GM12878 (cell line): ENCODE measurements at regions not wholly inside any gene's neighbourhood (a gene's known extent, or its start where the extent isn't known, plus 50 kb on each side); places are given as distances from the start of the nearest gene placed in this dataset.

Experiments used
- ATAC-seq: fragments of 200-7000 bp; cut with Tn5 transposase; 3 replicates; pipeline ENCODE4 v1.9.1; 2020; ENCODE audit warnings: mild to moderate bottlenecking, moderate library complexity
- BruUV-seq: library from RNA; stranded (reverse); fragments of 400-500 nt; replicated peaks from 2 replicates; lab custom pipeline; 2021; lab: Mats Ljungman, UMichigan
- CTCF ChIA-PET: fragments of 300-600 bp; sonication (Branson Sonifier 250); formaldehyde crosslinking; extraction: SDS; loops from one replicate; lab custom pipeline; 2021; ENCODE audit warnings: inconsistent platforms; lab: Yijun Ruan, JAX
- POLR2A ChIA-PET: fragments of 350-600 bp; formaldehyde crosslinking; extraction: SDS; loops from one replicate; lab custom pipeline; 2021; ENCODE audit warnings: inconsistent platforms; lab: Charles Lee
- RAD21 ChIA-PET: fragments of 300-600 bp; sonication (Branson Sonifier 250); formaldehyde crosslinking; loops from one replicate; lab custom pipeline; 2023; ENCODE audit warnings: antibody characterized with exemption; ENCODE audit not compliant: unreplicated experiment; lab: Charles Lee
- SMC1A ChIA-PET: fragments of 300-600 bp; sonication (Branson Sonifier 250); formaldehyde crosslinking; loops from one replicate; lab custom pipeline; 2023; ENCODE audit not compliant: unreplicated experiment, uncharacterized antibody; lab: Charles Lee
- DNase-seq: peaks from one replicate; pipeline ENCODE4 v3.0.0-alpha.2; 2011; ENCODE audit warnings: low read depth, low spot score
- FAIRE-seq: peaks from 3 replicates; lab custom pipeline; 2011; peaks lifted over from hg19 to GRCh38; lab: Jason Lieb, UNC
- H2AFZ ChIP-seq: 2 replicates; pipeline ENCODE4 v1.6.0; 2011; ENCODE audit warnings: low read depth, low read length, control low read depth; ENCODE audit not compliant: control insufficient read depth
- H3K27ac ChIP-seq: 2 replicates; pipeline ENCODE4 v1.5.1; 2011; ENCODE audit warnings: control low read depth; ENCODE audit not compliant: control insufficient read depth, insufficient read depth
- H3K27me3 ChIP-seq, 2 experiments: replicated peaks in 1 of 2; 2 replicates each; pipeline versions ENCODE4 v1.6.0 to v1.6.1; 2011; ENCODE audit warnings: low read length in 1 of 2; ENCODE audit not compliant: control insufficient read depth in 2 of 2, insufficient read depth in 2 of 2
- H3K36me3 ChIP-seq, 2 experiments: 2 replicates each; pipeline ENCODE4 v1.5.1; 2011; ENCODE audit warnings: low read length in 1 of 2; ENCODE audit not compliant: control insufficient read depth in 2 of 2, insufficient read depth in 2 of 2
- H3K4me1 ChIP-seq: 2 replicates; pipeline ENCODE4 v1.6.1; 2011; ENCODE audit warnings: mild to moderate bottlenecking, low read length, moderate library complexity, mixed read lengths; ENCODE audit not compliant: control insufficient read depth, insufficient read depth
- H3K4me2 ChIP-seq: 2 replicates; pipeline ENCODE4 v1.6.0; 2011; ENCODE audit warnings: control low read depth; ENCODE audit not compliant: control insufficient read depth, insufficient read depth
- H3K4me3 ChIP-seq: fragments of 200-600 bp; sonication (generic); 2 replicates; pipeline ENCODE4 v1.5.1; 2016
- H3K79me2 ChIP-seq: 2 replicates; pipeline ENCODE4 v1.6.0; 2011; ENCODE audit warnings: low read length; ENCODE audit not compliant: control insufficient read depth, insufficient read depth
- H3K9ac ChIP-seq: 2 replicates; pipeline ENCODE4 v1.8.0; 2011; ENCODE audit warnings: low read length, control low read depth, mixed read lengths; ENCODE audit not compliant: control insufficient read depth, insufficient read depth
- H3K9me3 ChIP-seq: replicated peaks from 3 replicates; pipeline ENCODE4 v1.5.1; 2011; ENCODE audit warnings: mild to moderate bottlenecking, low read length; ENCODE audit not compliant: control insufficient read depth, insufficient read depth
- H4K20me1 ChIP-seq: 2 replicates; pipeline ENCODE4 v1.6.0; 2011; ENCODE audit not compliant: control insufficient read depth, insufficient read depth
- BACH1 ChIP-seq: fragments of 450-650 bp; IDR thresholded peaks from 2 replicates; pipeline ENCODE4 v1.6.1; 2017; ENCODE audit warnings: mild to moderate bottlenecking, borderline replicate concordance
- BCLAF1 ChIP-seq: fragments of 450-650 bp; IDR thresholded peaks from 2 replicates; pipeline ENCODE4 v1.6.1; 2017; ENCODE audit warnings: antibody characterized with exemption, mild to moderate bottlenecking, moderate library complexity
- E2F8 ChIP-seq: fragments of 450-650 bp; IDR thresholded peaks from 2 replicates; pipeline ENCODE4 v1.6.1; 2018; ENCODE audit warnings: mild to moderate bottlenecking, low read depth, moderate library complexity; ENCODE audit not compliant: partially characterized antibody
- ESRRA ChIP-seq: IDR thresholded peaks from 2 replicates; pipeline ENCODE4 v1.6.1; 2012; ENCODE audit warnings: mild to moderate bottlenecking, low read length, improper control_type of control experiment
- FOXM1 ChIP-seq: IDR thresholded peaks from 2 replicates; pipeline ENCODE4 v1.6.1; 2012; ENCODE audit warnings: low read depth, mild to moderate bottlenecking, inconsistent platforms, low read length, moderate library complexity
- JUNB ChIP-seq: IDR thresholded peaks from 2 replicates; pipeline ENCODE4 v1.6.1; 2016; ENCODE audit warnings: antibody characterized with exemption, mild to moderate bottlenecking
- PAX5 ChIP-seq: IDR thresholded peaks from 2 replicates; pipeline ENCODE4 v1.6.1; 2011; ENCODE audit warnings: low read depth, low read length, borderline replicate concordance
- SMAD5 ChIP-seq: IDR thresholded peaks from 2 replicates; pipeline ENCODE4 v1.6.1; 2016; ENCODE audit warnings: antibody characterized with exemption, low read depth
- SRF ChIP-seq, 2 experiments: IDR thresholded peaks; 2 replicates each; pipeline ENCODE4 v1.6.1; 2011; ENCODE audit warnings: low read depth in 2 of 2, low read length in 2 of 2, mild to moderate bottlenecking in 1 of 2, moderate library complexity in 1 of 2
- ZBTB4 ChIP-seq: fragments of 450-650 bp; formaldehyde crosslinking; IDR thresholded peaks from 2 replicates; pipeline ENCODE4 v1.4.0; 2022; ENCODE audit warnings: mild to moderate bottlenecking, moderate library complexity
- ZZZ3 ChIP-seq: IDR thresholded peaks from 2 replicates; pipeline ENCODE4 v1.6.1; 2011; ENCODE audit warnings: low read depth; ENCODE audit not compliant: control insufficient read depth, insufficient read length
- WGBS: methylation state at CpG from one replicate; pipeline ENCODE4 v1.1.6; 2016; ENCODE audit warnings: low lambda C conversion rate; ENCODE audit not compliant: insufficient replicate concordance, insufficient coverage; ENCODE audit errors: missing lambda C conversion rate; 5-methylcytosine and 5-hydroxymethylcytosine counted together
- in situ Hi-C: fragments of 300-500 bp; cut with MboI; formaldehyde crosslinking; loops from 9 replicates; pipeline ENCODE4 v1.14.3; 2018; ENCODE audit warnings: mixed read lengths
- intact Hi-C: fragments of 100-400 bp; cut with micrococcal nuclease; formaldehyde crosslinking; loops from one replicate; pipeline ENCODE4 v1.14.2; 2022; ENCODE audit not compliant: unreplicated experiment

GRCh38 chr7:142499635-142500034 lies 241.8 kb upstream of the PRSS58 start (continued):
- no peak for TF ChIP-seq PAX5
- no peak for TF ChIP-seq BACH1
- no peak for TF ChIP-seq SRF (IDR thresholded peaks at IDR 0.05; ENCODE audit: low read depth in 2 of 2, low read length in 2 of 2)
- no peak for TF ChIP-seq SMAD5
- TF ChIP-seq BCLAF1: no peak
- TF ChIP-seq ZZZ3: no peak
- TF ChIP-seq, all 136 proteins: peak for 0

GRCh38 chr7:142498364-142498763 lies 240.5 kb upstream of the PRSS58 start:
- Histone ChIP-seq H2AFZ (no peak overlapping the region), H3K4me2 (no peak overlapping the region), H3K27ac (no peak overlapping the region), H3K36me3 (no peaks in the 10 kb centered on the region), H3K79me2 (no peaks in the 10 kb centered on the region), H3K9ac (no peak overlapping the region), H4K20me1 (no peaks in the 10 kb centered on the region), H3K4me1 (no peaks in the 10 kb centered on the region), H3K4me3 (no peak overlapping the region), H3K27me3 (no peaks in the 10 kb centered on the region; a peak in 1 of 4 replicates), H3K9me3 (no peaks in the 10 kb centered on the region)
- SMC1A ChIA-PET: interaction anchor here (1.0 to 1.3 kb wide), 2 partner anchors 15 to 285 kb away, joined by 3 to 4 read pairs; no protein-coding TSS in a partner anchor
- CTCF ChIA-PET: interaction anchor here (0.6 to 8.7 kb wide), 8 partner anchors 8 to 1010 kb away, joined by 3 to 120 read pairs (median 7); no protein-coding TSS in a partner anchor
- RAD21 ChIA-PET: interaction anchor here (1.1 to 1.4 kb wide), 2 partner anchors 15 to 36 kb away, joined by 3 to 4 read pairs; no protein-coding TSS in a partner anchor
- no TSS peak for BruUV-seq
- POLR2A ChIA-PET: interaction anchor here (0.5 kb wide), 1 partner anchor 1214 kb away, joined by 7 read pairs; no protein-coding TSS in a partner anchor
- no peak for FAIRE-seq
- intact Hi-C loops: no loop called here
- no peak for DNase-seq
- in situ Hi-C loops: no loop called here
- ATAC-seq: no peak
- WGBS: 0% methylated on average over 1 of the region's 1 CpG
- no peak for TF ChIP-seq ZBTB4 (CRISPR knock-in tag)
- TF ChIP-seq FOXM1: no peak
- TF ChIP-seq JUNB: no peak
- TF ChIP-seq ESRRA: no peak
- no peak for TF ChIP-seq E2F8
